SK-N-SH (cell line): ENCODE measurements at regions not wholly inside any gene's neighbourhood (a gene's known extent, or its start where the extent isn't known, plus 50 kb on each side); places are given as distances from the start of the nearest gene placed in this dataset.

Source experiments
- CTCF ChIA-PET: fragments of 300-600, 350-600 bp; formaldehyde crosslinking; extraction: SDS; loops from one replicate; lab custom pipeline; 2021; lab: Yijun Ruan, JAX
- POLR2A ChIA-PET: fragments of 350-600 bp; sonication (Branson Sonifier 250); formaldehyde crosslinking; extraction: SDS; loops from one replicate; lab custom pipeline; 2020; ENCODE audit warnings: antibody characterized with exemption, inconsistent platforms; lab: Yijun Ruan, JAX
- DNase-seq: peaks from one replicate; pipeline ENCODE4 v3.0.0; 2012
- H2AFZ ChIP-seq: fragments of 200-600 bp; sonication (generic); 2 replicates; pipeline ENCODE4 v1.8.1; 2016; ENCODE audit warnings: antibody characterized with exemption, mild to moderate bottlenecking, low read depth
- H3F3A ChIP-seq: fragments of 200-600 bp; sonication (generic); replicated peaks from 2 replicates; pipeline ENCODE3; 2016; ENCODE audit warnings: antibody characterized with exemption, mild to moderate bottlenecking; ENCODE audit not compliant: insufficient read depth
- H3K27ac ChIP-seq, 2 experiments: fragments of 200-500 bp in 1 of 2; fragments of 200-600 bp in 1 of 2; sonication (Bioruptor generic) in 1 of 2; sonication (generic), shearing (Covaris generic) in 1 of 2; 2 replicates each; pipeline versions ENCODE4 v1.5.1 to v1.6.1; 2014 to 2016; ENCODE audit warnings: low read depth in 2 of 2, inconsistent platforms in 1 of 2, low read length in 1 of 2, mild to moderate bottlenecking in 1 of 2, mixed read lengths in 1 of 2
- H3K27me3 ChIP-seq: fragments of 200-600 bp; sonication (generic), shearing (Covaris generic); 2 replicates; pipeline ENCODE4 v1.6.1; 2016; ENCODE audit warnings: mixed run types; ENCODE audit not compliant: insufficient read depth
- H3K36me3 ChIP-seq, 2 experiments: fragments of 200-500 bp in 1 of 2; fragments of 200-600 bp in 1 of 2; sonication (Bioruptor generic) in 1 of 2; sonication (generic) in 1 of 2; replicated peaks in 1 of 2; 2 replicates each; pipeline versions ENCODE3 to v1.5.1; 2014 to 2016; ENCODE audit warnings: low read length in 1 of 2, mild to moderate bottlenecking in 1 of 2; ENCODE audit not compliant: insufficient read depth in 2 of 2, control insufficient read depth in 1 of 2
- H3K4me1 ChIP-seq, 2 experiments: fragments of 200-500 bp in 1 of 2; fragments of 200-600 bp in 1 of 2; sonication (Bioruptor generic) in 1 of 2; sonication (generic), shearing (Covaris generic) in 1 of 2; 2 replicates each; pipeline versions ENCODE4 v1.5.1 to v1.6.1; 2014 to 2016; ENCODE audit warnings: low read depth in 1 of 2, low read length in 1 of 2, mixed run types in 1 of 2; ENCODE audit not compliant: insufficient read depth in 2 of 2, control insufficient read depth in 1 of 2
- H3K4me2 ChIP-seq: fragments of 200-600 bp; sonication (generic), shearing (Covaris generic); 2 replicates; pipeline ENCODE4 v1.6.1; 2017; ENCODE audit warnings: mixed run types
- H3K4me3 ChIP-seq, 2 experiments: fragments of 200-500 bp in 1 of 2; fragments of 200-600 bp in 1 of 2; sonication (Bioruptor generic) in 1 of 2; sonication (generic), shearing (Covaris generic) in 1 of 2; 2 replicates each; pipeline versions ENCODE4 v1.5.1 to v1.8.1; 2014 to 2016; ENCODE audit warnings: low read depth in 2 of 2, inconsistent platforms in 1 of 2, low read length in 1 of 2, mild to moderate bottlenecking in 1 of 2, mixed read lengths in 1 of 2, moderate library complexity in 1 of 2
- H3K79me2 ChIP-seq: fragments of 200-600 bp; sonication (generic); 2 replicates; pipeline ENCODE4 v1.8.1; 2017; ENCODE audit warnings: mild to moderate bottlenecking; ENCODE audit not compliant: insufficient read depth
- H3K9ac ChIP-seq: fragments of 200-600 bp; sonication (generic); 2 replicates; pipeline ENCODE4 v1.6.1; 2017; ENCODE audit warnings: mixed run types
- H3K9me2 ChIP-seq: fragments of 200-600 bp; sonication (generic); 2 replicates; pipeline ENCODE4 v1.6.1; 2017; ENCODE audit warnings: mixed run types
- H3K9me3 ChIP-seq: fragments of 200-600 bp; sonication (generic); 2 replicates; pipeline ENCODE4 v1.6.1; 2017; ENCODE audit warnings: mixed run types, mild to moderate bottlenecking, moderate library complexity
- H4K20me1 ChIP-seq: fragments of 200-600 bp; sonication (generic); 2 replicates; pipeline ENCODE4 v1.6.1; 2017; ENCODE audit warnings: mild to moderate bottlenecking, mixed run types; ENCODE audit not compliant: insufficient read depth
- CHD2 ChIP-seq: fragments of 150-350 bp; IDR thresholded peaks from 2 replicates; pipeline ENCODE4 v1.6.1; 2018; ENCODE audit warnings: low read length; ENCODE audit not compliant: partially characterized antibody
- ELF1 ChIP-seq: IDR thresholded peaks from 2 replicates; pipeline ENCODE4 v1.4.0; 2012
- EP300 ChIP-seq, 2 experiments: IDR thresholded peaks; 2 replicates each; pipeline versions ENCODE4 v1.4.0 to v1.6.1; 2012; ENCODE audit warnings: borderline replicate concordance in 1 of 2, low read depth in 1 of 2, low read length in 1 of 2
- FOSL2 ChIP-seq: IDR thresholded peaks from 2 replicates; pipeline ENCODE4 v1.4.0; 2012; ENCODE audit warnings: low read depth, mild to moderate bottlenecking, moderate library complexity, borderline replicate concordance
- FOXJ3 ChIP-seq: sonication (generic); formaldehyde crosslinking; IDR thresholded peaks from 2 replicates; pipeline ENCODE4 v1.5.1; 2020; ENCODE audit warnings: mild to moderate bottlenecking, missing genetic modification reagents
- GATA2 ChIP-seq: sonication (generic); formaldehyde crosslinking; IDR thresholded peaks from 2 replicates; pipeline ENCODE4 v1.5.0; 2020; ENCODE audit warnings: mild to moderate bottlenecking, missing genetic modification reagents
- NFIC ChIP-seq: IDR thresholded peaks from 2 replicates; pipeline ENCODE4 v1.4.0; 2012; ENCODE audit warnings: borderline replicate concordance
- NRF1 ChIP-seq: IDR thresholded peaks from 2 replicates; pipeline ENCODE4 v1.6.1; 2012; ENCODE audit warnings: low read depth, mild to moderate bottlenecking, low read length
- POLR2AphosphoS5 ChIP-seq: IDR thresholded peaks from 2 replicates; pipeline ENCODE4 v1.6.1; 2012; ENCODE audit warnings: low read depth, low read length
- RFX5 ChIP-seq: IDR thresholded peaks from 2 replicates; pipeline ENCODE4 v1.6.1; 2012; ENCODE audit warnings: mild to moderate bottlenecking, improper control_type of control experiment, low read length
- RXRA ChIP-seq: IDR thresholded peaks from 2 replicates; pipeline ENCODE4 v1.4.0; 2012; ENCODE audit warnings: low read depth, mild to moderate bottlenecking, borderline replicate concordance
- SIN3A ChIP-seq: IDR thresholded peaks from 2 replicates; pipeline ENCODE4 v1.6.1; 2012; ENCODE audit warnings: low read depth, mild to moderate bottlenecking, low read length, moderate library complexity, borderline replicate concordance
- SMC3 ChIP-seq: IDR thresholded peaks from 2 replicates; pipeline ENCODE4 v1.6.1; 2012; ENCODE audit warnings: low read depth, low read length, improper control_type of control experiment
- TEAD4 ChIP-seq: IDR thresholded peaks from 2 replicates; pipeline ENCODE4 v1.4.0; 2012; ENCODE audit warnings: mild to moderate bottlenecking, borderline replicate concordance; ENCODE audit not compliant: insufficient read depth
- WGBS: methylation state at CpG from one replicate; pipeline ENCODE4 v1.1.6; 2017; ENCODE audit warnings: low lambda C conversion rate; 5-methylcytosine and 5-hydroxymethylcytosine counted together
- TF ChIP-seq, protein P1 (sequence below): IDR thresholded peaks from 2 replicates; pipeline ENCODE4 v1.4.0; 2012; ENCODE audit warnings: low read depth, borderline replicate concordance
- TF ChIP-seq, protein P2 (sequence below): fragments of 150-350 bp; IDR thresholded peaks from 2 replicates; pipeline ENCODE4 v1.6.1; 2016; ENCODE audit warnings: mild to moderate bottlenecking, low read depth, low read length
- TF ChIP-seq, protein P3 (sequence below): IDR thresholded peaks from 2 replicates; pipeline ENCODE4 v1.4.0; 2012; ENCODE audit warnings: low read depth, borderline replicate concordance
- TF ChIP-seq, protein P4 (sequence below): fragments of 150-350 bp; IDR thresholded peaks from 2 replicates; pipeline ENCODE4 v1.6.1; 2017; ENCODE audit warnings: antibody characterized with exemption, low read length, low read depth, borderline replicate concordance
- TF ChIP-seq, protein P5 (sequence below): IDR thresholded peaks from 2 replicates; pipeline ENCODE4; 2012

DNA sequence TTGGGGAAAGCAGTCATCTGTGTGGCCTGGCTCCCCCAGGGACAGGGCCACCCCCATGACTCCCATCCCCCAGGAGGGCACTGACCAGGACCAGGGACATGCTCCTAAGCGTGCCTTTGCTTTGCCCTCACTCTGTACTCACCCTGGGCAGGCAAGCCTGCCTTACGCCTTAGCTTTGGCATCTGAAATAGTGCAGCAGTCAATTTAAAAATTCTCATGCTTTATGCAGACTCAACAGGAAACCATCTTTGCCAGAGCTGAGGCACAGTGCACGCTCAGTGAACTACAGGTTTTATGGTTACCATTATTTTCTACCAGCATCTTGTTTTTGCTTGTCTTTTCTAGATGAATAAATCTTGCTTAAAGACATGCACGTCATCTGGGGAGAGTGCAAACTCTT is 323.5 kb downstream of the IRX2 start:
- no peaks in the 10 kb centered on the region for H3K9me2 ChIP-seq
- no peaks in the 10 kb centered on the region for H4K20me1 ChIP-seq
- H3K27ac ChIP-seq = no peak overlapping the region
- H3K27me3 ChIP-seq = no peaks in the 10 kb centered on the region; the same call in 1 of the 2 replicates
- peaks cover 4% of the 10 kb centered on the region; the same call in 1 of the 2 replicates for H3K9me3 ChIP-seq
- no peaks in the 10 kb centered on the region for H3K36me3 ChIP-seq
- H3K4me2 ChIP-seq = no peak overlapping the region
- WGBS = 0% methylated on average over 4 of the region's 4 CpGs
- no peaks in the 10 kb centered on the region for H3F3A ChIP-seq
- no peak for DNase-seq
- ChIA-PET CTCF (no interaction called here), POLR2A (no interaction called here)
- H2AFZ ChIP-seq = no peak overlapping the region
- no peak overlapping the region for H3K9ac ChIP-seq
- TF ChIP-seq RFX5 (no peak), FOXJ3 (CRISPR knock-in tag) (no peak), NRF1 (no peak), ELF1 (no peak), RXRA (no peak), TEAD4 (no peak), NFIC (no peak)
- TF ChIP-seq, protein P1, sequence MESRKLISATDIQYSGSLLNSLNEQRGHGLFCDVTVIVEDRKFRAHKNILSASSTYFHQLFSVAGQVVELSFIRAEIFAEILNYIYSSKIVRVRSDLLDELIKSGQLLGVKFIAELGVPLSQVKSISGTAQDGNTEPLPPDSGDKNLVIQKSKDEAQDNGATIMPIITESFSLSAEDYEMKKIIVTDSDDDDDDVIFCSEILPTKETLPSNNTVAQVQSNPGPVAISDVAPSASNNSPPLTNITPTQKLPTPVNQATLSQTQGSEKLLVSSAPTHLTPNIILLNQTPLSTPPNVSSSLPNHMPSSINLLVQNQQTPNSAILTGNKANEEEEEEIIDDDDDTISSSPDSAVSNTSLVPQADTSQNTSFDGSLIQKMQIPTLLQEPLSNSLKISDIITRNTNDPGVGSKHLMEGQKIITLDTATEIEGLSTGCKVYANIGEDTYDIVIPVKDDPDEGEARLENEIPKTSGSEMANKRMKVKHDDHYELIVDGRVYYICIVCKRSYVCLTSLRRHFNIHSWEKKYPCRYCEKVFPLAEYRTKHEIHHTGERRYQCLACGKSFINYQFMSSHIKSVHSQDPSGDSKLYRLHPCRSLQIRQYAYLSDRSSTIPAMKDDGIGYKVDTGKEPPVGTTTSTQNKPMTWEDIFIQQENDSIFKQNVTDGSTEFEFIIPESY = no peak
- TF ChIP-seq, protein P2, sequence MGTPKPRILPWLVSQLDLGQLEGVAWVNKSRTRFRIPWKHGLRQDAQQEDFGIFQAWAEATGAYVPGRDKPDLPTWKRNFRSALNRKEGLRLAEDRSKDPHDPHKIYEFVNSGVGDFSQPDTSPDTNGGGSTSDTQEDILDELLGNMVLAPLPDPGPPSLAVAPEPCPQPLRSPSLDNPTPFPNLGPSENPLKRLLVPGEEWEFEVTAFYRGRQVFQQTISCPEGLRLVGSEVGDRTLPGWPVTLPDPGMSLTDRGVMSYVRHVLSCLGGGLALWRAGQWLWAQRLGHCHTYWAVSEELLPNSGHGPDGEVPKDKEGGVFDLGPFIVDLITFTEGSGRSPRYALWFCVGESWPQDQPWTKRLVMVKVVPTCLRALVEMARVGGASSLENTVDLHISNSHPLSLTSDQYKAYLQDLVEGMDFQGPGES = no peak
- H3K4me3 ChIP-seq = no peak overlapping the region
- no peaks in the 10 kb centered on the region for H3K79me2 ChIP-seq
- no peaks in the 10 kb centered on the region for H3K4me1 ChIP-seq

DNA sequence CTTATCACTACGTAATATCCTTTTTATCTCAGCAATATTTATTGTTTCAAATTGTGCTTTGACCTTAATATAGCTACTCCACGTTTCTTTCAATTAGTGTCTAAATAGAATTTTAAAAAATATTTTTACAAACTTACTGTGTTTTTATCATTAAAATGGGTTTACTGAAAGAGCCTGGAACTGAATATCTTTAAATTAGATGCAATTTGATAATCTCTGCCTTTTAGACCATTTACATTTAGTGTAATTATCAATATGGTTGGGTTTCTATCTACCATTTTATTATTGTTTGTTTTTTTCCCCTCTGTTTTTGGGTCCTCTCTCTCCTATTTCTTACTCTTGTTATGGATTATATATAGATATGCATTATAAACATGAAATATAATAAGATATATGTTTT is 327.8 kb downstream of the IRX2 start:
- H4K20me1 ChIP-seq = no peaks in the 10 kb centered on the region
- no peak overlapping the region for H3K4me2 ChIP-seq
- peaks cover 4% of the 10 kb centered on the region; the same call in 1 of the 2 replicates for H3K9me3 ChIP-seq
- no peak overlapping the region for H2AFZ ChIP-seq
- 6% methylated on average over 2 of the region's 2 CpGs for WGBS
- no peak overlapping the region for H3K4me3 ChIP-seq
- no peaks in the 10 kb centered on the region for H3K36me3 ChIP-seq
- no peak overlapping the region for H3K27ac ChIP-seq
- POLR2A ChIA-PET = no interaction called here
- H3K9ac ChIP-seq = no peak overlapping the region
- TF ChIP-seq GATA2 (CRISPR knock-in tag) = no peak
- no peak for TF ChIP-seq CHD2
- no peak for TF ChIP-seq NRF1
- no peak for TF ChIP-seq SMC3
- TF ChIP-seq, protein P3, sequence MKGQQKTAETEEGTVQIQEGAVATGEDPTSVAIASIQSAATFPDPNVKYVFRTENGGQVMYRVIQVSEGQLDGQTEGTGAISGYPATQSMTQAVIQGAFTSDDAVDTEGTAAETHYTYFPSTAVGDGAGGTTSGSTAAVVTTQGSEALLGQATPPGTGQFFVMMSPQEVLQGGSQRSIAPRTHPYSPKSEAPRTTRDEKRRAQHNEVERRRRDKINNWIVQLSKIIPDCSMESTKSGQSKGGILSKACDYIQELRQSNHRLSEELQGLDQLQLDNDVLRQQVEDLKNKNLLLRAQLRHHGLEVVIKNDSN = no peak
- no peak for TF ChIP-seq EP300 (IDR thresholded peaks at IDR 0.05; ENCODE audit: borderline replicate concordance in 1 of 2, low read depth in 1 of 2, low read length in 1 of 2)
- no peak for TF ChIP-seq POLR2AphosphoS5
- no peak for TF ChIP-seq RFX5
- no peak for TF ChIP-seq FOXJ3 (CRISPR knock-in tag)
- TF ChIP-seq FOSL2 = no peak
- TF ChIP-seq, protein P4, sequence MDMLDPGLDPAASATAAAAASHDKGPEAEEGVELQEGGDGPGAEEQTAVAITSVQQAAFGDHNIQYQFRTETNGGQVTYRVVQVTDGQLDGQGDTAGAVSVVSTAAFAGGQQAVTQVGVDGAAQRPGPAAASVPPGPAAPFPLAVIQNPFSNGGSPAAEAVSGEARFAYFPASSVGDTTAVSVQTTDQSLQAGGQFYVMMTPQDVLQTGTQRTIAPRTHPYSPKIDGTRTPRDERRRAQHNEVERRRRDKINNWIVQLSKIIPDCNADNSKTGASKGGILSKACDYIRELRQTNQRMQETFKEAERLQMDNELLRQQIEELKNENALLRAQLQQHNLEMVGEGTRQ = no peak
- TF ChIP-seq NFIC = no peak
- TF ChIP-seq, protein P5, sequence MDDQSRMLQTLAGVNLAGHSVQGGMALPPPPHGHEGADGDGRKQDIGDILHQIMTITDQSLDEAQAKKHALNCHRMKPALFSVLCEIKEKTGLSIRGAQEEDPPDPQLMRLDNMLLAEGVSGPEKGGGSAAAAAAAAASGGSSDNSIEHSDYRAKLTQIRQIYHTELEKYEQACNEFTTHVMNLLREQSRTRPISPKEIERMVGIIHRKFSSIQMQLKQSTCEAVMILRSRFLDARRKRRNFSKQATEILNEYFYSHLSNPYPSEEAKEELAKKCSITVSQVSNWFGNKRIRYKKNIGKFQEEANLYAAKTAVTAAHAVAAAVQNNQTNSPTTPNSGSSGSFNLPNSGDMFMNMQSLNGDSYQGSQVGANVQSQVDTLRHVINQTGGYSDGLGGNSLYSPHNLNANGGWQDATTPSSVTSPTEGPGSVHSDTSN = no peak
- no peak for TF ChIP-seq SIN3A
- TF ChIP-seq, protein P2 = no peak
- TF ChIP-seq ELF1 = no peak
- CTCF ChIA-PET = no interaction called here
- no peaks in the 10 kb centered on the region for H3F3A ChIP-seq
- H3K4me1 ChIP-seq = no peaks in the 10 kb centered on the region
- H3K79me2 ChIP-seq = no peaks in the 10 kb centered on the region
- no peak for DNase-seq
- no peaks in the 10 kb centered on the region for H3K9me2 ChIP-seq
- H3K27me3 ChIP-seq = no peaks in the 10 kb centered on the region; the same call in 1 of the 2 replicates
